Fibroblast of lung (primary cell): ENCODE measurements at regions not wholly inside any gene's neighbourhood (a gene's known extent, or its start where the extent isn't known, plus 50 kb on each side); places are given as distances from the start of the nearest gene placed in this dataset.

Experiments used
- CTCF ChIP-seq, 2 donors: IDR thresholded peaks in 1 of 2; conservative IDR thresholded peaks in 1 of 2; 1 replicate in 1 of 2; 2 replicates in 1 of 2; pipeline ENCODE4 v1.5.1; 2011 to 2012; ENCODE audit warnings: low read length in 2 of 2, control low read depth in 1 of 2, inconsistent platforms in 1 of 2, low read depth in 1 of 2, mild to moderate bottlenecking in 1 of 2
- EZH2 ChIP-seq: IDR thresholded peaks from 2 replicates; pipeline ENCODE4 v1.5.1; 2012; ENCODE audit warnings: low read length, control low read depth, mild to moderate bottlenecking; ENCODE audit errors: missing control alignments

DNA sequence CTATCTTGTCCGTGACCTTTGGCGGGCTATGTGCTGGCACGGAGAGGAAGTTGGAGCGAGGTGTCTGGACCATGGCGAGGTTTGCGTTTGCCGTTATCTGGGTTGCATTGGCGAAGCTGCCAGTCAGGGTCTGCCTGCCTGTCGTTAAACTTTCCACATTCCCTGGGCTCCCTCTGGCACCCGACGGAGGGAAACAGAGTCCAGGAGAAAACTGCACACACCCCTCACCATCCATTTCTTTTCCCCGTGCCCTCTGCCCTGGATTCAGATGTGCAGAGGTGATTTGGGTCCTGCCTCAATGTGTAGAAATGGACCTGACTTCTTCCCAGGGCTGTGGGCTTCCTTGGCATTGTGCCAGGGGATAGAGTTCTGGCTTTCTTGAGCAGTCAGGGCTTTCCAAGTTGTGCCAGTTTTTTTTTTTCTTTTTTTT lies 142.4 kb downstream of the URI1 start:
- TF ChIP-seq CTCF (conservative IDR thresholded peaks at IDR 0.05 in 1 of 2, IDR thresholded peaks at IDR 0.05 in 1 of 2; ENCODE audit: low read depth in 1 of 2, low read length in 2 of 2) (no peak), EZH2 (no peak)
